H4 (cell line): ENCODE measurements at regions not wholly inside any gene's neighbourhood (a gene's known extent, or its start where the extent isn't known, plus 50 kb on each side); places are given as distances from the start of the nearest gene placed in this dataset.

ENCODE experiments used
- DNase-seq: peaks from one replicate; pipeline ENCODE4 v3.0.0-alpha.2; 2015; ENCODE audit warnings: low spot score

- no peak for DNase-seq
Observed at GRCh38 chr5:6195711-6196358, 182.5 kb downstream of the MED10 start.

GRCh38 chr5:6194906-6195612 lies 183.3 kb downstream of the MED10 start:
- no peak for DNase-seq

GRCh38 chr5:6194261-6194875 lies 184.0 kb downstream of the MED10 start:
- no peak for DNase-seq

- DNase-seq, result no peak
Observed at GRCh38 chr5:6193310-6193709, 185.0 kb downstream of the MED10 start.

GRCh38 chr5:6190838-6191237 lies 187.5 kb downstream of the MED10 start:
- DNase-seq, result no peak

GRCh38 chr5:6188976-6189375 lies 189.4 kb downstream of the MED10 start:
- no peak for DNase-seq

- no peak for DNase-seq
Observed at GRCh38 chr5:6188344-6188743, 190.0 kb downstream of the MED10 start.

GRCh38 chr5:6187501-6187900 lies 190.8 kb downstream of the MED10 start:
- peak; percentile 1 for DNase-seq

GRCh38 chr5:6185574-6185973 lies 192.8 kb downstream of the MED10 start:
- DNase-seq, result no peak

GRCh38 chr5:6184481-6184880 lies 193.9 kb downstream of the MED10 start:
- no peak for DNase-seq

- DNase-seq, result peak; percentile 21
Observed at GRCh38 chr5:6183391-6184390, 194.7 kb downstream of the MED10 start.

GRCh38 chr5:6182271-6182815 lies 196.0 kb downstream of the MED10 start:
- no peak for DNase-seq

- DNase-seq, result no peak
Observed at GRCh38 chr5:6181871-6182270, 196.5 kb downstream of the MED10 start.

- DNase-seq, result peak; percentile 1
Observed at GRCh38 chr5:6181147-6181729, 197.1 kb downstream of the MED10 start.

GRCh38 chr5:6180231-6180872 lies 198.0 kb downstream of the MED10 start:
- no peak for DNase-seq

GRCh38 chr5:6178846-6179532 lies 199.4 kb downstream of the MED10 start:
- no peak for DNase-seq

- no peak for DNase-seq
Observed at GRCh38 chr5:6177926-6178325, 200.4 kb downstream of the MED10 start.

- DNase-seq, result no peak
Observed at GRCh38 chr5:6176102-6176693, 202.1 kb downstream of the MED10 start.

GRCh38 chr5:6175172-6175854 lies 203.0 kb downstream of the MED10 start:
- DNase-seq, result no peak
